MM.1S (cell line): ENCODE measurements at regions not wholly inside any gene's neighbourhood (a gene's known extent, or its start where the extent isn't known, plus 50 kb on each side); places are given as distances from the start of the nearest gene placed in this dataset.

Experiments used
- DNase-seq: peaks from one replicate; pipeline ENCODE4 v3.0.0-alpha.2; 2015
- H2AFZ ChIP-seq: fragments of 300-600 bp; sonication (generic); 2 replicates; pipeline ENCODE4 v1.6.0; 2016; ENCODE audit warnings: antibody characterized with exemption, low read length
- H3F3A ChIP-seq: fragments of 300-600 bp; sonication (generic); 2 replicates; pipeline ENCODE4 v1.6.1; 2016; ENCODE audit warnings: mild to moderate bottlenecking, antibody characterized with exemption, low read length, moderate library complexity, mixed read lengths; ENCODE audit not compliant: insufficient read depth
- H3K27ac ChIP-seq: fragments of 300-600 bp; sonication (generic); 2 replicates; pipeline ENCODE4 v1.5.1; 2016; ENCODE audit warnings: mild to moderate bottlenecking, low read length
- H3K27me3 ChIP-seq: fragments of 300-600 bp; sonication (generic); replicated peaks from 2 replicates; pipeline ENCODE4 v1.6.0; 2016; ENCODE audit warnings: low read length; ENCODE audit not compliant: insufficient read depth
- H3K36me3 ChIP-seq: fragments of 300-600 bp; sonication (generic); replicated peaks from 2 replicates; pipeline ENCODE4 v1.6.1; 2016; ENCODE audit warnings: mild to moderate bottlenecking, low read length, mixed read lengths; ENCODE audit not compliant: insufficient read depth
- H3K4me1 ChIP-seq: fragments of 300-600 bp; sonication (generic); 2 replicates; pipeline ENCODE4 v1.6.1; 2016; ENCODE audit warnings: low read length, mixed read lengths
- H3K4me2 ChIP-seq: fragments of 300-600 bp; sonication (generic); 2 replicates; pipeline ENCODE4 v1.6.0; 2016; ENCODE audit warnings: low read depth, low read length
- H3K4me3 ChIP-seq: fragments of 300-600 bp; sonication (generic); 2 replicates; pipeline ENCODE4 v1.5.1; 2016; ENCODE audit warnings: low read length, mixed read lengths
- H3K79me2 ChIP-seq: fragments of 300-600 bp; sonication (generic); 2 replicates; pipeline ENCODE4 v1.6.1; 2016; ENCODE audit warnings: mixed run types, low read length, mixed read lengths
- H3K9ac ChIP-seq: fragments of 300-600 bp; sonication (generic); 2 replicates; pipeline ENCODE4 v1.6.1; 2016; ENCODE audit warnings: low read length, mixed read lengths
- H3K9me2 ChIP-seq: fragments of 300-600 bp; sonication (generic); replicated peaks from 2 replicates; pipeline ENCODE4 v1.6.1; 2016; ENCODE audit warnings: mild to moderate bottlenecking, low read length, mixed read lengths; ENCODE audit not compliant: insufficient read depth
- H3K9me3 ChIP-seq: fragments of 300-600 bp; sonication (generic); replicated peaks from 2 replicates; pipeline ENCODE4 v1.6.1; 2016; ENCODE audit warnings: mild to moderate bottlenecking, low read length, mixed read lengths; ENCODE audit not compliant: insufficient read depth
- H4K20me1 ChIP-seq: fragments of 300-600 bp; sonication (generic); 2 replicates; pipeline ENCODE4 v1.6.1; 2016; ENCODE audit warnings: mild to moderate bottlenecking, low read length, moderate library complexity, mixed read lengths; ENCODE audit not compliant: insufficient read depth
- CTCF ChIP-seq: fragments of 300-600 bp; sonication (generic); IDR thresholded peaks from 2 replicates; pipeline ENCODE4 v1.5.1; 2016; ENCODE audit warnings: antibody characterized with exemption, low read length, mixed read lengths
- EZH2 ChIP-seq: fragments of 300-600 bp; sonication (generic); optimal IDR thresholded peaks from 2 replicates; pipeline ENCODE3; 2017; ENCODE audit warnings: low read depth, mild to moderate bottlenecking, antibody characterized with exemption, low read length, mixed read lengths
- EZH2phosphoT487 ChIP-seq: fragments of 300-600 bp; sonication (generic); IDR thresholded peaks from 2 replicates; pipeline ENCODE4 v1.6.1; 2018; ENCODE audit warnings: antibody characterized with exemption, low read length

- Histone ChIP-seq H4K20me1 (no peaks in the 10 kb centered on the region), H3K4me3 (no peak overlapping the region), H3K4me2 (no peak overlapping the region), H3K9ac (no peak overlapping the region), H3F3A (no peaks in the 10 kb centered on the region), H3K27ac (no peak overlapping the region), H3K36me3 (no peaks in the 10 kb centered on the region), H3K4me1 (no peaks in the 10 kb centered on the region), H3K9me3 (no peaks in the 10 kb centered on the region), H3K27me3 (no peaks in the 10 kb centered on the region), H3K9me2 (no peaks in the 10 kb centered on the region), H3K79me2 (no peaks in the 10 kb centered on the region), H2AFZ (no peak overlapping the region)
- TF ChIP-seq EZH2phosphoT487 (no peak), EZH2 (no peak), CTCF (no peak)
- DNase-seq = no peak
These were observed 358.0 kb upstream of the C1orf87 start for GRCh38 chr1:60431593-60431992.

- no peaks in the 10 kb centered on the region for H3K9me3 ChIP-seq
- no peaks in the 10 kb centered on the region for H4K20me1 ChIP-seq
- no peaks in the 10 kb centered on the region for H3K27me3 ChIP-seq
- H3K36me3 ChIP-seq = no peaks in the 10 kb centered on the region
- H3F3A ChIP-seq = no peaks in the 10 kb centered on the region
- H3K79me2 ChIP-seq = no peaks in the 10 kb centered on the region
- no peak overlapping the region for H3K4me2 ChIP-seq
- TF ChIP-seq CTCF (no peak), EZH2 (no peak), EZH2phosphoT487 (no peak)
- no peak for DNase-seq
- no peaks in the 10 kb centered on the region for H3K4me1 ChIP-seq
- H2AFZ ChIP-seq = no peak overlapping the region
- H3K9ac ChIP-seq = no peak overlapping the region
- no peak overlapping the region for H3K27ac ChIP-seq
- H3K9me2 ChIP-seq = no peaks in the 10 kb centered on the region
- H3K4me3 ChIP-seq = no peak overlapping the region
These were observed 356.8 kb upstream of the C1orf87 start for GRCh38 chr1:60430375-60430774.

GRCh38 chr1:60428127-60428526, 354.6 kb upstream of the C1orf87 start:
- H3K79me2 ChIP-seq = no peaks in the 10 kb centered on the region
- no peaks in the 10 kb centered on the region for H4K20me1 ChIP-seq
- no peaks in the 10 kb centered on the region for H3F3A ChIP-seq
- TF ChIP-seq EZH2 (no peak), CTCF (no peak), EZH2phosphoT487 (no peak)
- no peaks in the 10 kb centered on the region for H3K36me3 ChIP-seq
- DNase-seq = no peak
- H3K9me2 ChIP-seq = no peaks in the 10 kb centered on the region
- no peaks in the 10 kb centered on the region for H3K27me3 ChIP-seq
- no peak overlapping the region for H3K4me3 ChIP-seq
- H3K27ac ChIP-seq = no peak overlapping the region
- H2AFZ ChIP-seq = no peak overlapping the region
- H3K9ac ChIP-seq = no peak overlapping the region
- no peaks in the 10 kb centered on the region for H3K9me3 ChIP-seq
- no peaks in the 10 kb centered on the region for H3K4me1 ChIP-seq
- H3K4me2 ChIP-seq = no peak overlapping the region
